ENCODE measurements at regions not wholly inside any gene's neighbourhood (a gene's known extent, or its start where the extent isn't known, plus 50 kb on each side); places are given as distances from the start of the nearest gene placed in this dataset.

GRCh38 chr11:39165021-39165420 is 2294.4 kb downstream of the LRRC4C start:
- FAIRE-seq = no peak

DNA sequence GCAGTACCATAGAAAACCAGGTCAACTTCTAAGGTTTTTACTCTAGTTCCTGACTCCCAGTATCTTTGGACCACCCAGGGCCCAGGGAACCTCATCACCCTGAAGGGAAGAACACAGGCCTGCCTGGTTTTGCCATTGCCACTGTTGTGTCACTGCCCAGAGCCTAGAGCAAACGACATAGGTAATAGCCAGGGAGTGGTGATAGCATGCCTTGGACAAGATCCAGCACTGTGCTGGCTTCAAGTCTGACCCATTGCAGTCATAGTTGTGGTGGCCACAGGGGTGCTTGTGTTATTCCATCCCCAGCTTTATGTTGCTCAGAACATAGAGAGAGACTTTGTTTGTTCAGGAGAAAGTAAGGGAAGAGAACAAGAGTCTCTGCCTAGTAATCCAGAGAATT is 2310.2 kb downstream of the LRRC4C start:
- DNase-seq (ENCODE audit: low spot score in 2 of 2) (no peak), FAIRE-seq (no peak)

More at GRCh38 chr11:39165021-39165420, 2294.4 kb downstream of the LRRC4C start:
- DNase-seq (ENCODE audit: low spot score in 2 of 2) = no peak

DNA sequence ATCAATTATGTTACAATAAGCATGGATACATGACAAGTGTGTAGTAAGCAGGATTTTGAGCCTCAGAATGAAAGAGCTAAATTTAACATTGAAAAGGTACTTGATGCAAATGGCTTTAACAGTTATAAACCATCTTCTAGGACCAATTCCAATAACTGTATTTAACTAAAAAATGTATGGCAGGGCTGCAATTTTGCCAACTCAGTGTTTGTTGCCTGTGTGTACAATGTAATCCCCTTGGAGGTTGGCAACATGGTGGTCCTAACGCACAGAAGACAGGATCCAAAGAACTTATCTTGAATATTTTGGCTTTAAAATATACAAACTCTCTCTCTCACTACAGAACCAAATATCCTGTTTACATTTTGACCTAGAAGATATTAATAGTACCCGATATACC is 2314.1 kb downstream of the LRRC4C start:
- no peak for FAIRE-seq
- no peak for DNase-seq (ENCODE audit: low spot score in 2 of 2)

DNA sequence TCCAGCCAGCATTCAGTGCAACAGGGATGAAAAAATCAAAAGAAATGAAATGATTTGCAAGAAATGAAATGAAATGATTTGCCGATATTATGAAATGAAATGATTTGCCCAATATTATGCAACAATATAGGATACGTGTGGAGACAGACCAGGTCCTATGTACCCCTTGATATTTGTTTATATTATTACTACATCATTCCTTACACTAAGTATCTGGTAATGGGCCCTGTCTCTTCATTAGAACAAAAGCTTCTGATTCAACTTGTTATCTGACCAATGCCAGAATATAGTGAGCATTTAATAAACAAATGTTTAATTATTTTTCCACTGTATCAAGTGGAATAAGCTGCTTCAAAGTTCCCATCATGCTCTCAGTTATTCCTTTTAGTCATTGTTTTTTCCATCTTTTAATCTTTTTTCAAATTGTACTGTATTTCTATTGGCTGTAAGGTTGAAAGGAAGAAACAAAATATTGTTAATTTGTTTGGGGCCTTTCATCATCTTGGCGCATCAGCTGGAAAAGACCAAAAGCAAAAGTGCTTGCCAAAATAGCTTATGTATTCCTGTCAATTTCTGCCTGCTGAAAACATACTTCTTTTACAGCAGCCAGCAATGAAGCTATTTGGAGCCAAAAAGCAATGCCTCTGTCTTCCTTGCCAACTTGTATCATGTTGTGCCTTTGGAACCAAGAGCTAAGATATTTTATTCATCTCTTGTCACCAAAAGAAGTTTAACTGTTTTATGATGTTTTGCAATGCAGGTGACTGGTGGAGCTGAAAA is 2314.9 kb downstream of the LRRC4C start:
- DNase-seq (ENCODE audit: low spot score in 2 of 2) (no peak), FAIRE-seq (no peak)

GRCh38 chr11:39139581-39139980 is 2319.9 kb downstream of the LRRC4C start:
- no peak for DNase-seq (ENCODE audit: low spot score in 2 of 2)
- no peak for FAIRE-seq

DNA sequence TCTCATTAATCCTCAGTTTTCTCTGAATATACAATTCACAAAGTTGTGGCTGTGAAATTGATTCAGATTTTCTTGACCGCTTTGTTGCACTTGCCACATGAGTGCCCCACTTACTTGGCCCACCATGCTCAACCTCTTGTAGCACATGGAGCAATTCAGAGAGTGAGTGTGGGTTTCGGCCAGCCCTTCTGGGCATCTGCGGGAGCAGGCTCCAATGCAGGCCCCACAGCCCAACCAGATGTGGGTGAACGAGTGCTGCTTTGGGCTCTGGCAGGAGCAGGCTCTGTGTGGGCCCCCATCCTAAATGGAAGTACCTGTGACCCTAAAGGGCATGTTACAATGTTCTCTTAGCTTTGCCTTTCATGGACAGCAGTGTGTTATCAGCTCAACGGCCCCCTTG is 2338.6 kb downstream of the LRRC4C start:
- DNase-seq (ENCODE audit: low spot score in 2 of 2) (no peak), FAIRE-seq (no peak)

GRCh38 chr11:39113606-39114005 is 2345.8 kb downstream of the LRRC4C start:
- FAIRE-seq = no peak

GRCh38 chr11:39102236-39102635 is 2357.2 kb downstream of the LRRC4C start:
- no peak for DNase-seq (ENCODE audit: low spot score in 2 of 2)
- no peak for FAIRE-seq

More at GRCh38 chr11:39113606-39114005, 2345.8 kb downstream of the LRRC4C start:
- no peak for DNase-seq (ENCODE audit: low spot score in 2 of 2)

GRCh38 chr11:39078465-39078864 is 2381.0 kb downstream of the LRRC4C start:
- no peak for FAIRE-seq
- no peak for DNase-seq (ENCODE audit: low spot score in 2 of 2)

DNA sequence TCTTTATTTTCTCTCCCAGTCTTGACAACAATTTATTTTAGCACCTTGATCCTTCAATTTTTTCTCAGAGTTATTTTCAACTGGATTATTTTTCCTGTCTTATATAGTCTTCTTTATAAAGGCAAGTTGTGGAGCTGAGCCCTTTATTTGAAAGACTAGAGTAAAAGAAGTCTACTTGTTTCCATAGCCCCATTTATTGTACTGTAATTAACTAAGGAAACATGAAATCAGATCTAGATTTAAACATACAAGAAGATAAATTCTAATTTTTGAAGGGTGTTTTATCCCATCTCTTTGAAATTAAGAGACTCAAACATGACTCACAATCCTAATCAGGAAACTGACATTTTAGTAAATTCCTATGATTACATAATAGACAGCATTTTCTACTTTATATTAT is 2421.8 kb downstream of the LRRC4C start:
- DNase-seq (ENCODE audit: low spot score in 2 of 2) = no peak
- no peak for FAIRE-seq

- DNase-seq (ENCODE audit: low spot score in 2 of 2) (no peak), FAIRE-seq (no peak)
Measured at GRCh38 chr11:39036021-39036420, 2423.4 kb downstream of the LRRC4C start.

GRCh38 chr11:39021539-39021938 is 2423.5 kb upstream of the RAG2 start:
- DNase-seq (ENCODE audit: low spot score in 2 of 2) (no peak), FAIRE-seq (no peak)

- DNase-seq (ENCODE audit: low spot score in 2 of 2) (no peak), FAIRE-seq (no peak)
Measured at GRCh38 chr11:39011797-39012196, 2413.8 kb upstream of the RAG2 start.

- no peak for FAIRE-seq
Measured at GRCh38 chr11:38990841-38991240, 2392.8 kb upstream of the RAG2 start.

GRCh38 chr11:38990139-38990538 is 2392.1 kb upstream of the RAG2 start:
- DNase-seq (ENCODE audit: low spot score in 2 of 2) = no peak
- no peak for FAIRE-seq

More at GRCh38 chr11:38990841-38991240, 2392.8 kb upstream of the RAG2 start:
- no peak for DNase-seq (ENCODE audit: low spot score in 2 of 2)

DNA sequence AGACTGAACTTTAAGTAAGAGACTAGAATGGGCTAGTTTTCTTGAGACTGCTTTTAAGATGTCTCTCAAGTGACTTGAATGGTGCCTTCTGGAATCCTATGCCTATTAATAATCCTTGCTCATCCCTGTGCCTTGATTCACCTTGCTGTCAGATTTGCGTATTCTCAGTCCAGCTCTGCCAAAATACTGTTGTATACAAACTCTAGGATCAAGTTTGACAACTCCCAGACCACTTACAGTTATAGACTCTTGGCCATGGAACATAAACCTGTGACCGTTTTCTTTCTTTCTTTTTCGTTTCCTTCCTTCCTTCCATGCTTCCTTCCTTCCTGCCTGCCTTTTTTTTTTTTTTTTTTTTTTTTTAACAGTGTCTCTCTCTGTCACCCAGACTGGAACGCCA is 2390.9 kb upstream of the RAG2 start:
- DNase-seq (ENCODE audit: low spot score in 2 of 2) (no peak), FAIRE-seq (no peak)

DNA sequence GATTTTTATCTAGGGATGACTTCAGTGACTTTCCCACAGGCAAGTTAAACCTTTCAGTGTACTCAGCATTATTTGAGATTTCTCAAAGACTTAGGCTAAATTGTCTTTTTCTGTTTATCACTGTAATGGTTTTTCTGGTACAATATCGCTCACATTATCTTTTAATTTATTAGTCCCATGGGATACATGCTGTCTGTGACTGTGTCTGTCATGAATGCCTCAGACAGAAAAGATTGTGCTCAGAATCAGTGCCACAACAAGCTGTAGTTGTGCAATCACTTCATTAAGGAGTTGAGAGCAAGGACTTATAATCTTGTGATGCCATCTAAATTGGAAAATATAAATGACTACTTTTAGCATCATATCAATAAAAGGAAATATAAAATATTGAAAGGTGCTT is 2374.2 kb upstream of the RAG2 start:
- DNase-seq (ENCODE audit: low spot score in 2 of 2) (no peak), FAIRE-seq (no peak)

DNA sequence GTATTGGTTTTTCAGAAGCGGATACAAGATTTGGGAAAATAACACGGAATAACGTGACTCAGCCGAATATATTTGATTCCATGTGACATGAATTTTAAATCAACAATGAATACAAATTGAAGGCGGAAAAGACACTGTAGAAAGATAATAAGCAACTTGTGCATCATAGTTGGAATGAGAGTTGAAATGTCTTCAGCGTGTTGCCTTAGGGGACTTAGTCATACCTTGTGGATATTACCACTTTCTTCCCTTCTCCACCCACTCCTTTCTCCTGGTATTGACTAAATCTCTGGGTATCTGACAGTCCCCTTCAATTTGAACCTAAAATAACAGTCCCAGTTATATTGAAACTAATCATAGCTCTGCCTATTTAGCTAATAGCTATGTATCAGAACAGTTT is 2373.1 kb upstream of the RAG2 start:
- FAIRE-seq = no peak
- no peak for DNase-seq (ENCODE audit: low spot score in 2 of 2)

DNA sequence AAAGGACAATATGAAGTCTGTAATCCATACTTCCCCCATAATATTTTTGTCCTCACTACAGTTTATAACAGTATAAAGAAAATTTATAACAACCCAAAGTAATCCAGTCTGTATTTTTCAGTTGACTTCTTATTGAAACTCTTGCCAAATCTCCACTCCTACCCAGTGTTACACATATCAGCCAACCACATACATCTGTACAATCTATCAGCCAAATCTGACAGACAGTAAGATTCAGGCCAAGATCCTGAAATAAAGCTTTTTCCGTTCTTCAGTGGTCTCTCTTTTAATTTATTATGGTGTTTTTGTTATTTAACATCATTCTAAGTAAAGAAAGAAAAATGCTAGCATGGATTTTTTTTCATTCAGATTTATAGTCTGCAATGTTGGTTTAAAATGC is 2370.9 kb upstream of the RAG2 start:
- DNase-seq (ENCODE audit: low spot score in 2 of 2) = no peak
- no peak for FAIRE-seq

GRCh38 chr11:38952698-38953097 is 2354.7 kb upstream of the RAG2 start:
- no peak for FAIRE-seq

GRCh38 chr11:38950867-38951266 is 2352.8 kb upstream of the RAG2 start:
- DNase-seq (ENCODE audit: low spot score in 2 of 2) (no peak), FAIRE-seq (no peak)

More at GRCh38 chr11:38952698-38953097, 2354.7 kb upstream of the RAG2 start:
- no peak for DNase-seq (ENCODE audit: low spot score in 2 of 2)

DNA sequence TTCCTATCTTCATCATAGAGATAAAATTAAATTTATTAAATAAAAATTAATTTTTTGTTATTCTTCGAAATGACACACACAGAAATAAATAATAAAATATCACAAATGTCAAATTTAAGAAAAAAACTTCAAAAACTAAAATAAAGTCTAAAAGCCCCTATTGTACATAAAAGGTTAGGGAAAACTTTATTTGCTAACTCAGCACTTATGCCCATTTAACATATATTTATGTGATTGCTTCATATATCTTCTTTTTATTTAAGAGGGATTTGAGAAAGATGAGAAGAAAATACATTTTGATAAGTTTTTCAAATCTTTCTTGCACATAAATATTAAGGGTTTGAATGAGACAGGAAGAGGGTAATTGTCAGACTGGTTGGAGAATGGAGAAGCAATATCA is 2350.4 kb upstream of the RAG2 start:
- no peak for FAIRE-seq
- no peak for DNase-seq (ENCODE audit: low spot score in 2 of 2)

DNA sequence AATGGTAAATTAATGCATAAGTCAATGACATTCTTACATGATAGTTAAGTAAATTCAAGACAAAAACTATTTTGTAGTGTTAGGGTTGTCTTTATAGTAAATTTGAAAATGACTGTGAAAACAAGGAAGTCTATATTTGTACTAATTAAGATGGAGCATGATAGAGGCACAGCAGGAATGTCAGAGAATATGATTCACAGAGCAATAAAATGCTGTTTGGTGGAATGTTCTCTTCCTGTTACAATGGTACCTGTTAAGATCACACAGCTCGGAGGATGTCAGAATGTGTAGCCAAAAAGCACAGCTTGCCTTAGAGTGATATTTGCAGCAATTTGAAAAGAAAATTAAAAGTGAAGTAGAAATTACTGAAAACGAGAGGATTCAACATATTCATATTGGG is 2339.7 kb upstream of the RAG2 start:
- DNase-seq (ENCODE audit: low spot score in 2 of 2) = no peak
- FAIRE-seq = no peak

Data from frontal cortex (tissue), 3 donors.